CD4-positive, alpha-beta T cell (primary cell): ENCODE measurements at regions not wholly inside any gene's neighbourhood (a gene's known extent, or its start where the extent isn't known, plus 50 kb on each side); places are given as distances from the start of the nearest gene placed in this dataset.

ENCODE experiments used
- ATAC-seq: fragments of 200-7000 bp; cut with Tn5 transposase; one replicate; pipeline ENCODE4 v1.10.0; 2022; ENCODE audit warnings: mild to moderate bottlenecking; ENCODE audit not compliant: poor library complexity
- CTCF ChIA-PET: fragments of 350-600 bp; sonication (Branson Sonifier 250); formaldehyde crosslinking; loops from one replicate; lab custom pipeline; 2021; ENCODE audit warnings: antibody characterized with exemption, inconsistent platforms; lab: Charles Lee
- POLR2A ChIA-PET: fragments of 350-600 bp; sonication (Branson Sonifier 250); formaldehyde crosslinking; loops from one replicate; lab custom pipeline; 2021; ENCODE audit warnings: antibody characterized with exemption, inconsistent platforms; lab: Charles Lee
- DNase-seq, 14 experiments: peaks; one replicate each; pipeline ENCODE4 v3.0.0-alpha.2; 2013 to 2020; ENCODE audit warnings: mixed read lengths in 2 of 14
- H3K27ac ChIP-seq, 2 donors: one replicate each; pipeline versions ENCODE4 v1.5.1 to v1.7.0; 2013; ENCODE audit warnings: low read length in 2 of 2, low read depth in 1 of 2, mild to moderate bottlenecking in 1 of 2
- H3K27me3 ChIP-seq, 2 experiments: 1 replicate in 1 of 2; 2 replicates in 1 of 2; pipeline versions ENCODE4 v1.6.1 to v1.7.0; 2013; ENCODE audit warnings: low read length in 2 of 2, control low read depth in 1 of 2, mild to moderate bottlenecking in 1 of 2, moderate library complexity in 1 of 2; ENCODE audit not compliant: insufficient read depth in 2 of 2, control insufficient read depth in 1 of 2
- H3K36me3 ChIP-seq: one replicate; pipeline ENCODE4 v1.6.1; 2013; ENCODE audit warnings: low read length, control low read depth; ENCODE audit not compliant: insufficient read depth
- H3K4me1 ChIP-seq: one replicate; pipeline ENCODE4 v1.6.1; 2013; ENCODE audit warnings: low read length, control low read depth; ENCODE audit not compliant: insufficient read depth
- H3K4me3 ChIP-seq: one replicate; pipeline ENCODE4 v1.5.1; 2013; ENCODE audit warnings: mild to moderate bottlenecking, low read length, moderate library complexity
- H3K9me3 ChIP-seq, 2 experiments: 1 replicate in 1 of 2; 2 replicates in 1 of 2; pipeline versions ENCODE4 v1.6.1 to v1.7.0; 2013; ENCODE audit warnings: low read length in 2 of 2, mild to moderate bottlenecking in 2 of 2, control low read depth in 1 of 2, moderate library complexity in 1 of 2; ENCODE audit not compliant: control insufficient read depth in 1 of 2, insufficient read depth in 1 of 2
- H3K27ac Mint-ChIP-seq: one replicate; pipeline ENCODE4 v1.8.0; 2020; ENCODE audit warnings: mixed read lengths
- H3K27me3 Mint-ChIP-seq: one replicate; pipeline ENCODE4 v1.8.0; 2021; ENCODE audit warnings: mixed read lengths
- H3K36me3 Mint-ChIP-seq: one replicate; pipeline ENCODE4 v1.8.0; 2021; ENCODE audit warnings: low read depth, mixed read lengths
- H3K4me1 Mint-ChIP-seq: one replicate; pipeline ENCODE4 v1.8.0; 2021; ENCODE audit warnings: low read depth, mixed read lengths
- H3K4me3 Mint-ChIP-seq: one replicate; pipeline ENCODE4 v1.8.0; 2020; ENCODE audit warnings: mild to moderate bottlenecking, mixed read lengths
- H3K9me3 Mint-ChIP-seq: one replicate; pipeline ENCODE4 v1.8.0; 2020; ENCODE audit warnings: mixed read lengths
- intact Hi-C, 2 experiments: fragments of 100-400 bp; cut with DNase I in 1 of 2; cut with micrococcal nuclease in 1 of 2; formaldehyde crosslinking; loops; one replicate each; pipeline versions ENCODE4 v1.15.1 to v1.9.0; 2023 to 2025; cut with DNase I, micrococcal nuclease
- TF ChIP-seq, protein P1 (sequence below): fragments of 200-600 bp; IDR thresholded peaks from one replicate; pipeline ENCODE4 v1.8.0; 2022; ENCODE audit warnings: antibody characterized with exemption, mild to moderate bottlenecking

GRCh38 chr13:90541346-90541745 lies 806.1 kb upstream of the MIR17HG start:
- H3K36me3 Mint-ChIP-seq, result no peaks in the 10 kb centered on the region
- peaks cover 6 to 8% of the 10 kb centered on the region in 2 experiments for H3K9me3 ChIP-seq
- DNase-seq, result no peak
- ChIA-PET CTCF (no interaction called here), POLR2A (no interaction called here)
- H3K9me3 Mint-ChIP-seq, result peaks cover 11% of the 10 kb centered on the region
- no peak overlapping the region for H3K4me3 ChIP-seq
- H3K4me3 Mint-ChIP-seq, result no peak overlapping the region
- no peak overlapping the region for H3K27ac ChIP-seq
- H3K36me3 ChIP-seq, result no peaks in the 10 kb centered on the region
- H3K27me3 Mint-ChIP-seq, result no peaks in the 10 kb centered on the region
- TF ChIP-seq, protein P1, sequence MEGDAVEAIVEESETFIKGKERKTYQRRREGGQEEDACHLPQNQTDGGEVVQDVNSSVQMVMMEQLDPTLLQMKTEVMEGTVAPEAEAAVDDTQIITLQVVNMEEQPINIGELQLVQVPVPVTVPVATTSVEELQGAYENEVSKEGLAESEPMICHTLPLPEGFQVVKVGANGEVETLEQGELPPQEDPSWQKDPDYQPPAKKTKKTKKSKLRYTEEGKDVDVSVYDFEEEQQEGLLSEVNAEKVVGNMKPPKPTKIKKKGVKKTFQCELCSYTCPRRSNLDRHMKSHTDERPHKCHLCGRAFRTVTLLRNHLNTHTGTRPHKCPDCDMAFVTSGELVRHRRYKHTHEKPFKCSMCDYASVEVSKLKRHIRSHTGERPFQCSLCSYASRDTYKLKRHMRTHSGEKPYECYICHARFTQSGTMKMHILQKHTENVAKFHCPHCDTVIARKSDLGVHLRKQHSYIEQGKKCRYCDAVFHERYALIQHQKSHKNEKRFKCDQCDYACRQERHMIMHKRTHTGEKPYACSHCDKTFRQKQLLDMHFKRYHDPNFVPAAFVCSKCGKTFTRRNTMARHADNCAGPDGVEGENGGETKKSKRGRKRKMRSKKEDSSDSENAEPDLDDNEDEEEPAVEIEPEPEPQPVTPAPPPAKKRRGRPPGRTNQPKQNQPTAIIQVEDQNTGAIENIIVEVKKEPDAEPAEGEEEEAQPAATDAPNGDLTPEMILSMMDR, result no peak
- no peak for ATAC-seq
- no peaks in the 10 kb centered on the region for H3K27me3 ChIP-seq
- H3K4me1 Mint-ChIP-seq, result no peaks in the 10 kb centered on the region
- intact Hi-C loops, result no loop called here
- no peak overlapping the region for H3K27ac Mint-ChIP-seq
- no peaks in the 10 kb centered on the region for H3K4me1 ChIP-seq

DNA sequence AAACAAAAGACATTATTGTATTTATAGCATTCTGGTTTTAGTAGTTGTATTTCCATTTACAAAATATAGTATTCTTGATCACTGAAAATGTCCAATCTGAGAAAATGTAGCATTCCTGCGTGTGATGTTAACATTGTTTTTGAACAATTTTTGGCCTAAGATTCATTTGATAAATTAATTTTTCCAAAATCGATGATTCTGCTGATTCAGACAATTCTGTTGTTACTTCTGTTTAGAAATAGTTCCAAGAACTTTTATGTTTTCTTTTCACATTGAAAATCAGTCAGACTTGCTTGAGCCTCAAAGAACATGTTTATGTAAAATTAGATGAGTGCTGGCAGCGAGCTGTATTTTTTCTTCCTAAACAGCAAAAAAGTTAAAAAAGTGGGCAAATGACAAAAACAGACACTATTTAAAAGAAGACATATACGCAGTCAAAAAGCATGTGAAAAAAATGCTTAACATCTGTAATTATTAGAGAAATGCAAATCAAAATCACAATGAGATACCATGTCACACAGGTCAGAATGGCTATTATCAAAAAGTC lies 804.5 kb upstream of the MIR17HG start:
- no peak overlapping the region for H3K4me3 Mint-ChIP-seq
- intact Hi-C loops, result no loop called here
- ATAC-seq, result no peak
- no peaks in the 10 kb centered on the region for H3K36me3 ChIP-seq
- H3K9me3 ChIP-seq, result peaks cover 14 to 17% of the 10 kb centered on the region in 2 experiments
- no peaks in the 10 kb centered on the region for H3K4me1 ChIP-seq
- no peak for DNase-seq
- no peaks in the 10 kb centered on the region for H3K27me3 ChIP-seq
- TF ChIP-seq, protein P1, result no peak
- H3K9me3 Mint-ChIP-seq, result peaks cover 15% of the 10 kb centered on the region
- no peaks in the 10 kb centered on the region for H3K4me1 Mint-ChIP-seq
- CTCF ChIA-PET, result no interaction called here
- H3K27me3 Mint-ChIP-seq, result no peaks in the 10 kb centered on the region
- H3K27ac ChIP-seq, result no peak overlapping the region
- POLR2A ChIA-PET, result no interaction called here
- no peak overlapping the region for H3K4me3 ChIP-seq
- no peaks in the 10 kb centered on the region for H3K36me3 Mint-ChIP-seq
- H3K27ac Mint-ChIP-seq, result no peak overlapping the region

- no peak for DNase-seq
- no peak for ATAC-seq
- no peak overlapping the region for H3K4me3 Mint-ChIP-seq
- ChIA-PET CTCF (no interaction called here), POLR2A (no interaction called here)
- Histone ChIP-seq H3K36me3 (no peaks in the 10 kb centered on the region), H3K9me3 (peaks cover 13 to 22% of the 10 kb centered on the region in 2 experiments), H3K27ac (no peak overlapping the region), H3K4me3 (no peak overlapping the region), H3K27me3 (no peaks in the 10 kb centered on the region), H3K4me1 (no peaks in the 10 kb centered on the region)
- intact Hi-C loops, result no loop called here
- H3K4me1 Mint-ChIP-seq, result no peaks in the 10 kb centered on the region
- TF ChIP-seq, protein P1, result no peak
- no peaks in the 10 kb centered on the region for H3K36me3 Mint-ChIP-seq
- no peaks in the 10 kb centered on the region for H3K27me3 Mint-ChIP-seq
- peaks cover 22% of the 10 kb centered on the region for H3K9me3 Mint-ChIP-seq
- H3K27ac Mint-ChIP-seq, result no peak overlapping the region
Observed at GRCh38 chr13:90545070-90545840, 802.2 kb upstream of the MIR17HG start.
